ENCODE measurements at regions not wholly inside any gene's neighbourhood (a gene's known extent, or its start where the extent isn't known, plus 50 kb on each side); places are given as distances from the start of the nearest gene placed in this dataset.

GRCh38 chr7:84294847-84295455 is 100.4 kb upstream of the SEMA3A start:
- DNase-seq: no peak

DNA sequence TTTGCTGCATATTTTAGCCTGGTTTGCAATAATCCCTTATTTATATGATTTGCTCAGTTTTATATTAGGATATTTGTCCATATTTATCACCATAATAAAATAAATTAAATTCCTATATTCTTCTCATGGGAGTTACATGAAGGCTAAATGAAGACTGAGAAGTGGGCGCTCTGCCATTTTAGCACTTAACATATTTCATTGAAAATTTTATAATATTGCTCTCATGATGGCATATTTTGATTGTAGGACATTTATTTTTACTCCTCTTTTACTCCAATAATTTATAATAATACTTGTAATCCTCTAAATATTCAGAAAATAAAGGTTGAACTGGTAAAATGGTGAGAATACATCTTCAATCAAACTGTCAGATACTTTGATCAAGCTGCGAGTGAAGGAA is 99.8 kb upstream of the SEMA3A start:
- no peak for DNase-seq

DNA sequence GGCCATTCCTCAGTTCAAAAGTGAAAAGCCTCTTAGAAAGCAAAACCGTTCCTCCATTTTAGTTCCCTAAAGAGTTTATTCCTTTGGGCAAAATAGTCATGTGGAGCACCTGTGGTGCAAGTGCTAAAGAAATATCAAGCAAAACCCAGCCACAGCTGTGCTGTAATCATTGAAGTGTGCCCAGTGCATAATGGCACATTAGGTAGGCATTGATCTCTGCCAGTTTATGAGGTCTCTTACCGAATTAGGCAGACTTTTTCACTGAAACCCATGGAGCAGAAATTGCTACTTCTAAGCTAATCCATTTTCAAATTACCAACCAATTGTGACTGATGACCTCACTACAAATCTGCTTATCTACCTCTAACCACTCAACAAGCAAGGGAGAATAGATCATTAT is 97.2 kb upstream of the SEMA3A start:
- DNase-seq: no peak

DNA sequence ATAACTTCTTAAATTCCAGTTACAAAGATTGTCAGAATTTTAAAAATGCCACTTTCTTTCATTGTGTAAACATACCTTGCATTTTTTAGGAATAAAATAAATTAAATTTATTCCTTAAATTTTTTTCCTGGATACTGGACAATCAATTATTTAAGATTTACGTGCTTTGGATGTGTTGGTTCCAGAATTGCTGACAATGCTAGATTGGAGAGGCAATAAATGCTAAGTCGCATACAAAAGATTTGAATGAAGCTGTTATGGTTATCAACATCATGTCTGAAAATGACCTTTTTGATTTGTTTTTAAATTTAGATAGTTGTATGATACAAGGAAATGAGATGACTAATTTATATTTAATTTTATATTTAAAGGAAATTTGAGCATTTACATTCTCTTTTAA is 89.2 kb upstream of the SEMA3A start:
- DNase-seq: no peak

DNA sequence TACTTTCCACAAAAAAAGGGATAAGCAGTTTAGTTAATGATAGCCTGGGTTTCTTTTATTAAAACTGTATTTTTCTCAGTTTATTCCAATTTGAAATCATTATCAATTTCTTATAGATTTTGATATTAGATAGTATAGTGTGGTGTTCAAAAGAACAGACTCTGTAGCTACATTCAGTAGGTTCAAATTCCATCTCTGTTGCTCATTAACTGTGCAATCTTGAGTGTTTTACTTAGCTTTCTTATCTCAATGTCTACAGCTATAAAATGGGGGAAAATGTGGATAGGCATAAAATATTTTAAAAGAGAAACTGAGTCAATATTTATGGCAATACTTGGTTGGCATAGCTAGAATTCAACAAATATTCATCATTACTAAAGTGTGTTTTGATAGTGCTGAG is 86.9 kb upstream of the SEMA3A start:
- DNase-seq: no peak

- DNase-seq: no peak
Observed at GRCh38 chr7:84277628-84278224, 83.1 kb upstream of the SEMA3A start.

DNA sequence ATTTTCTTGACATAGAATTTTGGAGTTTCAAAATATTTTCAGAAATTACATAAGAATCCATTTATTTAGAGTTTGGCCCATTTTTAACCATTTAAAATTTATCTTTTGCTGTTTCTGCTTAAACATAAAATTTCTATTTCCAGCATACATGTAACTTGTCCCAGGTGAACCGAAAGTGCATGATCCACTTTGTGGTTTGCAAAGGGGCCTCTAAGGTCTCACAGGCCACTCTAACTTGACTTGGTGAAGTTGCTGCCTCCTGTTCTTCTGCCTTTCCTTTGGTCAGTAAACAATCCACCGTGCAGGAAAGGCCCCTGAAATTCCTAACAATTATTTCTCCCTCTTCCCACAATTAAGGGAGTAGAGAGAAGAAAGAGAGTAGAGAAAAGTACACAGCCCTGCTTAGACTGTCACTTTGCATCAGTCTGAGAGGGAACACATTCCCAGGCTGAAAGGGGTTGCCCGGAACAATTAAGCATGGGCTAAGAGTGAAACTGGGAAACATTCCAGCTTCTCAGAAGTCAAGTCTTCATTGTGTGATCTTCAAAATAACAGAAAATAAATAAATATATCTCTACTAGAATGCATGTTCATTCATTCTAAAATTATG is 79.5 kb upstream of the SEMA3A start:
- DNase-seq: no peak

- no peak for DNase-seq
Observed at GRCh38 chr7:84271543-84271942, 77.0 kb upstream of the SEMA3A start.

- no peak for DNase-seq
Observed at GRCh38 chr7:84264396-84264795, 69.8 kb upstream of the SEMA3A start.

DNA sequence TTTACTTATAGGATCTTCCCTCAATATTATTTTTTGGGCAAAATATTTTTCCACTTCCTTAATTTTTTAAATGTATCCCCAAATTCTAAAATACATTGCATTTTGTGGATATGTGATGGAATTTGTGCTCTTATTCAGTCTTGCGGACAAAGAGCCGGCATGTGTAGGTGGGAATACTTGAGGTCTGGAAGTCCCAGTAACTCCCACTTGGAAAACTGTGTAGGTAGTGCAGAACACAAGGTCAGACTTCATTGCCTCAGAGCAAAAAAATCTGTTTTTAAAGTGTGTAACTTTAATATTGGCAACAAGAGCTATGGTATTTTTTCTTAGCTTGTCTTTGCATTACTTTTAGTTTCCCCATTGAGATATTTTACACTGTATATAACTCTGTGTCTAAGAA is 68.5 kb upstream of the SEMA3A start:
- DNase-seq: no peak

DNA sequence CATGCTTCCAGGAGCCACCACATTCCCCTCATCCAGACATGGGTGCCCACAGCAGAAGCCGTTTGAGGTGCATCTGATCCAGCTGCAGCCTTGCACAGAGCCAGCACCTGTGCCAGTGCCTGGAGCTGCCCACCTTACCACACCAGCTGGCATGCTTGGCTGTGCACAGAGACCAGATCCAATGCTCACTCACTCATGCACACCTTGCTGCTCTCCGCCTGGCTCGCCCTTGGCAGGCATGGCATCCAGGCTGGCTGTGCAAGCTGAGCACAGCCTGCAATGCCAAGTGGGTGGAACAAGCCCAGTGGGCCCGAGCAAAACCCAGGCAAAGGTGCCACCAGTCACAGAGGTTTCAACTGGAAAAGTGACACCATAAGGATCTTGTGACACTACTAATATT is 66.9 kb upstream of the SEMA3A start:
- DNase-seq: no peak

DNA sequence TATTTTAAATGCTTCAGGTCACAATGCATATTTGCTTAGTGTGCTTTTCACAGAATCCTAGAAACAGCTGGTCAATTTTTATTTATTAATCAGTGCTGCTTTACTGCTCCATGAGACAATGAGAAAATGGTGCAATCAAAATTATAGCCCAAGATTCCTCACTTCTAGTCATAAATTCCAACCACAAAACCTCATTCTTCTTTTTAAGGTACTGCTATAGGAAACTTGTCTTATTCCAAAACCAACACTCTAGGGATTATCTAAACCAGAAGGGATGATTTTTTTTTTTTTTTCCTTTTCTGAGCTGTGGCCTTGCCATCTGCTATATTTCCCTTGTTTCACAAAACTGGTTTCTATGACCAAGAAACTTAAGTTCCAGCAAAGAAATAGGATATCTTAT is 64.0 kb upstream of the SEMA3A start:
- no peak for DNase-seq

GRCh38 chr7:84256571-84256971 is 62.0 kb upstream of the SEMA3A start:
- peak; percentile 34 for DNase-seq

GRCh38 chr7:84251277-84251781 is 56.7 kb upstream of the SEMA3A start:
- DNase-seq: no peak

- DNase-seq: no peak
Observed at GRCh38 chr7:84250452-84250851, 55.9 kb upstream of the SEMA3A start.

- no peak for DNase-seq
Observed at GRCh38 chr7:84249656-84250055, 55.1 kb upstream of the SEMA3A start.

GRCh38 chr7:84248843-84249242 is 54.3 kb upstream of the SEMA3A start:
- no peak for DNase-seq

GRCh38 chr7:84248267-84248666 is 53.7 kb upstream of the SEMA3A start:
- DNase-seq: no peak

DNA sequence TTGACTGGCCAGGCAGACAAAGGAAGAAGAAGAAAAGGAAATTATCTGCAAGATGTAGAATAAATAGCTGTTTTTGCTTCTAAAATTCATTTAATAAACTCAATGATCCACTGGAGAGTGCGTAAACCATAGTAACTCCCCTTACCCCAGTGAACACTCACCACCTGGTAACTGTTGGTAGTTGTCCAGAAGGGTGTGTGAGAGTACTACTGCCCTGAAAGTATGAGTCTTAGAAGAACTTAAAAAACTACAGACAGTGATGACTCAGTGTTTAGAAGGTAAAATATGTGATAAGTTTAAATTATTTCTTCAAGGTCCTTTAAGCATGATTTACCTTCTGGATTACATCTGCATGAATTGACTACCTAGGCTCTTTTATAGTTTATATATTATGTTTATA is 53.0 kb upstream of the SEMA3A start:
- no peak for DNase-seq

- DNase-seq: no peak
Observed at GRCh38 chr7:84245835-84246234, 51.2 kb upstream of the SEMA3A start.

Measured in renal pelvis (tissue), 1 donor.